Testis (tissue), 2 donors: ENCODE measurements at regions not wholly inside any gene's neighbourhood (a gene's known extent, or its start where the extent isn't known, plus 50 kb on each side); places are given as distances from the start of the nearest gene placed in this dataset.

Experiments used
- DNase-seq: peaks from one replicate; pipeline ENCODE4 v3.0.0-alpha.2; 2019
- H3K27ac ChIP-seq, 2 donors: fragments of 200-600 bp; sonication (generic); one replicate each; pipeline ENCODE4 v1.5.1; 2019
- H3K27me3 ChIP-seq: fragments of 200-600 bp; sonication (generic); one replicate; pipeline ENCODE4 v1.5.1; 2019
- H3K36me3 ChIP-seq: fragments of 200-600 bp; sonication (generic); one replicate; pipeline ENCODE4 v1.5.1; 2017; ENCODE audit warnings: low read depth; ENCODE audit errors: missing control alignments
- H3K4me1 ChIP-seq: fragments of 200-600 bp; sonication (generic); one replicate; pipeline ENCODE4 v1.5.1; 2019
- H3K4me3 ChIP-seq, 2 donors: fragments of 200-600 bp; sonication (generic); one replicate each; pipeline ENCODE4 v1.5.1; 2017 to 2019
- H3K9me3 ChIP-seq: fragments of 200-600 bp; sonication (generic); one replicate; pipeline ENCODE4 v1.5.1; 2017
- CTCF ChIP-seq, 3 experiments: fragments of 450-650 bp in 2 of 3; fragments of 200-600 bp in 1 of 3; sonication (generic) in 1 of 3; IDR thresholded peaks; one replicate each; pipeline ENCODE4 v1.5.1; 2016 to 2019; ENCODE audit warnings: antibody characterized with exemption in 3 of 3, mild to moderate bottlenecking in 2 of 3, moderate library complexity in 1 of 3
- POLR2A ChIP-seq: fragments of 450-650 bp; IDR thresholded peaks from one replicate; pipeline ENCODE4 v1.6.1; 2017; ENCODE audit warnings: antibody characterized with exemption, mild to moderate bottlenecking, moderate library complexity
- WGBS, 2 donors: methylation state at CpG; one replicate each; pipeline ENCODE4 v1.1.5; 2018; 5-methylcytosine and 5-hydroxymethylcytosine counted together
- intact Hi-C: fragments of 100-400 bp; cut with DNase I; formaldehyde crosslinking; loops from one replicate; pipeline ENCODE4 v1.15.1; 2023; ENCODE audit warnings: low total_unique reads

DNA sequence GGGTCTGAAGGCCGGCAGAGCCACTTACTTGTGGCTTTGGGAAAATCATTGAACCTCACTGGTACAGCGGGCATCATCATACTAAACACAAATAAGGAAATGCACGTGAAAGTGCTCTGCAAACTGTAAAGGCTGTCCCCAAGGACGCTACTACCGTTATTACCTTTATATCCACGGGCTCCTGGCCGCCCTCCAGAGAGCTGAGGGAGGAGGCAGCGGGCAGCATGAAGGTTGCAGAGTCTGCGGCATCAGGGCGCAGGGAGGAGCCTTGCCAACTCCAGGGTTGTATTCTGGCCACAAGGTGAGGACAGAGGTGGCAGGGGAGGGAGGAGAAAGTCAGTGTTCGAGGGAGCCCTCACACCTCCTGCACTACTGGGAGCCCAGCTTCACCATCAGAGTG lies 68.3 kb upstream of the GCSH start:
- no peaks in the 10 kb centered on the region for H3K27me3 ChIP-seq
- H3K9me3 ChIP-seq, result no peaks in the 10 kb centered on the region
- DNase-seq, result no peak
- 81 to 92% methylated on average over 11 of the region's 11 CpGs for WGBS, 2 donors
- H3K4me3 ChIP-seq, result no peak overlapping the region
- intact Hi-C loops, result no loop called here
- no peak overlapping the region for H3K27ac ChIP-seq
- no peaks in the 10 kb centered on the region for H3K36me3 ChIP-seq
- no peak for TF ChIP-seq POLR2A
- TF ChIP-seq CTCF (IDR thresholded peaks at IDR 0.05), result no peak
- no peaks in the 10 kb centered on the region for H3K4me1 ChIP-seq

- no peak for TF ChIP-seq POLR2A
- TF ChIP-seq CTCF (IDR thresholded peaks at IDR 0.05), result no peak
- Histone ChIP-seq H3K27me3 (no peaks in the 10 kb centered on the region), H3K9me3 (no peaks in the 10 kb centered on the region), H3K36me3 (no peaks in the 10 kb centered on the region), H3K27ac (no peak overlapping the region), H3K4me3 (no peak overlapping the region), H3K4me1 (no peaks in the 10 kb centered on the region)
- WGBS, 2 donors, result 71% methylated on average over 9 of the region's 9 CpGs
- no peak for DNase-seq
- intact Hi-C loops, result no loop called here
Observed at GRCh38 chr16:81163671-81164070, 67.5 kb upstream of the GCSH start.

DNA sequence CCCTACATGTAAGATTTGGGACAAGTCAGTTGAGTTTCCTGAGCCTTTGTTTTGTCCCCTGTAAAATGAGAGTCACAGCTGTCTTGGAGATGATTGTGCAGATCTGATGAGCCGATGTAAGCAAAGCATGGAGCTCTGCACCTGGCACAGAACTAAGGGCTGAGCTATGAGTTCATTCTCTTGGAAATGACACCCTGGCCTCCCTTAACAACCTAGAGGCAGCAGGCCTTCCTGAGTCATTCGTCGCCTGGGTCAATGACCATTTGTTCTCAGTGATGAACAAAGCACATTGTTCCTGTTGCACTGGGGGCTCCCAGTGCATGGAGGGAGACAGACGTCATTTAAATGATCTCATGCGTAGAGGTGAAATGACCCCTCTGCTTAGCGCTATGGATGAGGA lies 62.8 kb upstream of the GCSH start:
- no peaks in the 10 kb centered on the region for H3K27me3 ChIP-seq
- no peak overlapping the region for H3K4me3 ChIP-seq
- 87 to 90% methylated on average over 2 to 6 of the region's 6 CpGs for WGBS, 2 donors
- H3K4me1 ChIP-seq, result no peaks in the 10 kb centered on the region
- H3K36me3 ChIP-seq, result no peaks in the 10 kb centered on the region
- no peak overlapping the region for H3K27ac ChIP-seq
- H3K9me3 ChIP-seq, result no peaks in the 10 kb centered on the region
- TF ChIP-seq POLR2A, result no peak
- intact Hi-C loops, result no loop called here
- no peak for DNase-seq

GRCh38 chr16:81155769-81156168 lies 59.6 kb upstream of the GCSH start:
- no peaks in the 10 kb centered on the region for H3K4me1 ChIP-seq
- H3K27ac ChIP-seq, result no peak overlapping the region
- intact Hi-C loops, result no loop called here
- DNase-seq, result no peak
- TF ChIP-seq POLR2A, result no peak
- no peak for TF ChIP-seq CTCF (IDR thresholded peaks at IDR 0.05)
- no peaks in the 10 kb centered on the region for H3K27me3 ChIP-seq
- H3K36me3 ChIP-seq, result no peaks in the 10 kb centered on the region
- no peaks in the 10 kb centered on the region for H3K9me3 ChIP-seq
- no peak overlapping the region for H3K4me3 ChIP-seq
- WGBS, 2 donors, result 78 to 81% methylated on average over 8 to 10 of the region's 10 CpGs

DNA sequence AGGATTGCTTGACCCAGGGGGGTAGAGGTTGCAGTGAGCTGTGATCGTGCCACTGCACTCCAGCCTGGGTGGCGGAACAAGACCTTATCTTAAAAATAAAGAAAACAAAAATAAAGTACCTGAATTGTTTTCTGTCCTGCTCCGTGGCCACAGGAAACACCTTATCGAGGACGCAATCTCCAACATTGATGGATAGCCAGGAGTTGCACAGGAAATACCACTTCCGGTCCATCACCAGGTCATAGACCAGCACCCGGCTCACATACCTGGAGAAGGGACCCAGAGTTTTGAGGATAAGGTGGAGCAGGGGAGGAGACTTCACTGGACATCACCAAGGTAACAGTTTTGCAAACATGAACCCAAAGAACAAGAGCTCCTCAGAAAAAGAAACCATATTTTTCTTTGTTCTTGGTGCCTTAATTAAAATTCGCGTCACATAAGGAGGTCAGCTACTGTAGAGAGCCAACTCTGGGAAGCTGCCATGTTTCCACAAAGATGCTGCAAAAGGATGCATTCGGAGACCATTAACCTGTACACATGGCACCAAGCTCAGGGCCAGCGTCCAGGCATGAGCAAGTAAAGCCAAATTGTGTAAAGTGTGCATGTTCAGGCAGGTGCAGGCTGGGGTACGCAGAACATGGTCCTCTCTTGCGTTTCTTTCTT lies 55.6 kb upstream of the GCSH start:
- intact Hi-C loops, result no loop called here
- H3K27ac ChIP-seq, result no peak overlapping the region
- no peaks in the 10 kb centered on the region for H3K9me3 ChIP-seq
- no peaks in the 10 kb centered on the region for H3K36me3 ChIP-seq
- no peak for DNase-seq
- no peaks in the 10 kb centered on the region for H3K27me3 ChIP-seq
- 69 to 71% methylated on average over 13 of the region's 13 CpGs for WGBS, 2 donors
- no peak overlapping the region for H3K4me3 ChIP-seq
- H3K4me1 ChIP-seq, result no peaks in the 10 kb centered on the region
- no peak for TF ChIP-seq POLR2A
- TF ChIP-seq CTCF (IDR thresholded peaks at IDR 0.05), result no peak
